ENCODE measurements at regions not wholly inside any gene's neighbourhood (a gene's known extent, or its start where the extent isn't known, plus 50 kb on each side); places are given as distances from the start of the nearest gene placed in this dataset.

GRCh38 chr12:89263900-89264299, 88.4 kb downstream of the DUSP6 start:
- TF ChIP-seq, protein P1, sequence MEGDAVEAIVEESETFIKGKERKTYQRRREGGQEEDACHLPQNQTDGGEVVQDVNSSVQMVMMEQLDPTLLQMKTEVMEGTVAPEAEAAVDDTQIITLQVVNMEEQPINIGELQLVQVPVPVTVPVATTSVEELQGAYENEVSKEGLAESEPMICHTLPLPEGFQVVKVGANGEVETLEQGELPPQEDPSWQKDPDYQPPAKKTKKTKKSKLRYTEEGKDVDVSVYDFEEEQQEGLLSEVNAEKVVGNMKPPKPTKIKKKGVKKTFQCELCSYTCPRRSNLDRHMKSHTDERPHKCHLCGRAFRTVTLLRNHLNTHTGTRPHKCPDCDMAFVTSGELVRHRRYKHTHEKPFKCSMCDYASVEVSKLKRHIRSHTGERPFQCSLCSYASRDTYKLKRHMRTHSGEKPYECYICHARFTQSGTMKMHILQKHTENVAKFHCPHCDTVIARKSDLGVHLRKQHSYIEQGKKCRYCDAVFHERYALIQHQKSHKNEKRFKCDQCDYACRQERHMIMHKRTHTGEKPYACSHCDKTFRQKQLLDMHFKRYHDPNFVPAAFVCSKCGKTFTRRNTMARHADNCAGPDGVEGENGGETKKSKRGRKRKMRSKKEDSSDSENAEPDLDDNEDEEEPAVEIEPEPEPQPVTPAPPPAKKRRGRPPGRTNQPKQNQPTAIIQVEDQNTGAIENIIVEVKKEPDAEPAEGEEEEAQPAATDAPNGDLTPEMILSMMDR (conservative IDR thresholded peaks at IDR 0.05; ENCODE audit: low read length), result no peak
- TF ChIP-seq EZH2phosphoT487 (IDR thresholded peaks at IDR 0.05; ENCODE audit: borderline replicate concordance, low read depth, low read length), result no peak
